Glomerular visceral epithelial cell (primary cell): ENCODE measurements at regions not wholly inside any gene's neighbourhood (a gene's known extent, or its start where the extent isn't known, plus 50 kb on each side); places are given as distances from the start of the nearest gene placed in this dataset.
"Not testable (repeated sequence)": the region's sequence is repeated elsewhere in the genome, so short reads cannot be mapped to it uniquely, and the experiment has no call there.

Source experiments
- DNase-seq: peaks from one replicate; pipeline ENCODE4 v3.0.0-alpha.2; 2016; ENCODE audit errors: extremely low spot score

DNA sequence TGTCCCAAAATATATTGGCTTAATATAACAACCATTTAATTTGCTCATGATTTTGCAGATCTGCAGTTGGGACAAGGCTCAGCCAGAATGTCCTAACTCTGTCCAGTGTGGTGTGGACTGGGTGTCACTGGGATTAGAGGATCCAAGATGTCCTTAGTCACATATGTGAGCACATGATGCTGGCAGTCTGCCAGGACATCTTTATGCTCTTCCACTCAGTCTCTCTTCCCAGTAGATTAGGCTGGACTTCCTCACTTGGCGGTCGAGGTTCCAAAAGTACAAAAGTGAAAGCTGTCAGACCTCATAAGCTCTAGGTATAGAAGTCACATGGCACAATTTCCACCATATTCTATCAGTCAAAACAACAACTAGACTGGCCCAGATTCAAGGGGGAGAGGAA lies 167.9 kb upstream of the NTF3 start:
- no peak for DNase-seq

- no peak for DNase-seq
These were observed 164.1 kb upstream of the NTF3 start for GRCh38 chr12:5267603-5268423.

GRCh38 chr12:5268424-5269210 lies 163.3 kb upstream of the NTF3 start:
- DNase-seq, result no peak

GRCh38 chr12:5269846-5270245 lies 162.1 kb upstream of the NTF3 start:
- no peak for DNase-seq

- no peak for DNase-seq
These were observed 159.7 kb upstream of the NTF3 start for GRCh38 chr12:5272018-5272785.

DNA sequence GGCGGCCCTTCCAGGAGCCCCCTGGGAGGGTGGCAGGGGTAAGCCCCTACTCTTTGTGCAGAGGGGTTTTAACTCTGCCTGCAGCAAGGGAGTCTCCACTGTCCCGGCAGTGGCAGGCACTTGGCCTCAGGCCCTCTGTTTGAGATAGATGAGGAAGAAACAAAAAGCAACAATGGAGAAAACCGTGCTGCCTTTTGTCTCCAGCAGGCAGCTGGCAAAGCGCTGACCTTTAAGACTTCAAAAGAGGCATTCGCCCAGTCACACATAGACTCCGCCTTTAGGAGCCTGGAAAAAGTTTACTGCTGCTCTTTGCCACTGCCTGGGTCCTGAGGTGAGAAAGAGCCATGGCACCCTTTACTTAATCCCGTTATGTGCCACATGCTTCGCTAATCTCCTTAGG lies 158.2 kb upstream of the NTF3 start:
- no peak for DNase-seq

DNA sequence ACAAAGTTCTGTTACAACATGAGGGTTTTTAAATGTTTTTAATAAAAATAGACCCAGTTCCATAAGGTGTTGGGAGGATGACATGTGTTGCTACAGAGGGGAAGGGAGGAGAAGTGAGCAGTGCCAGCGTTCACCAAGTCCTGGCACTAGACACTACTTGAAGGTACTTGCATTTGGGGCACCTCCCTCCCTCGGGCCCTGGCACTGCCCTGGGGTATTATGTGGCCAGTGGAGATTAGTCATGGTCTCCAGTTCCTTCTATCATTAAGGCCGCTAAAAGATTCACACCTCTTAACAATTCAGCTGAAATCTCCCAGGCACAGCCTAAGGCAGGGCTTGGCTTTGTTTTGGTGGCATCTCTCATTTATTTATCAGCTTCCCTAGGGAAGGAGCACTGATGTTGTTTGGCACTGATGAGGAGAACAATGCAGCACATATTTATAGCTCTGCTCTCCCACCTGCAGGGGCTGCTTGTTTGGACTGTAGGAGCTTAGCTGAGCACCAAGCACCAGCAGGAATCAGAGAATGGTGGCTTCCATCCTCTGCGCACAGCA lies 155.5 kb upstream of the NTF3 start:
- DNase-seq, result no peak

GRCh38 chr12:5280086-5280485 lies 151.8 kb upstream of the NTF3 start:
- no peak for DNase-seq

DNA sequence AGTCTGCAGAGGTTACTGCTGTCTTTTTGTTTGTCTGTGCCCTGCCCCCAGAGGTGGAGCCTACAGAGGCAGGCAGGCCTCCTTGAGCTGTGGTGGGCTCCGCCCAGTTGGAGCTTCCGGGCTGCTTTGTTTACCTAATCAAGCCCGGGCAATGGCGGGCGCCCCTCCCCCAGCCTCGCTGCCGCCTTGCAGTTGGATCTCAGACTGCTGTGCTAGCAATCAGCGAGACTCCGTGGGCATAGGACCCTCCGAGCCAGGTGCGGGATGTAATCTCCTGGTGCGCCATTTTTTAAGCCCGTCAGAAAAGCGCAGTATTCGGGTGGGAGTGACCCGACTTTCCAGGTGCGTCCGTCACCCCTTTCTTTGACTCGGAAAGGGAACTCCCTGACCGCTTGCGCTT lies 141.5 kb upstream of the NTF3 start:
- not testable (repeated sequence) for DNase-seq

DNA sequence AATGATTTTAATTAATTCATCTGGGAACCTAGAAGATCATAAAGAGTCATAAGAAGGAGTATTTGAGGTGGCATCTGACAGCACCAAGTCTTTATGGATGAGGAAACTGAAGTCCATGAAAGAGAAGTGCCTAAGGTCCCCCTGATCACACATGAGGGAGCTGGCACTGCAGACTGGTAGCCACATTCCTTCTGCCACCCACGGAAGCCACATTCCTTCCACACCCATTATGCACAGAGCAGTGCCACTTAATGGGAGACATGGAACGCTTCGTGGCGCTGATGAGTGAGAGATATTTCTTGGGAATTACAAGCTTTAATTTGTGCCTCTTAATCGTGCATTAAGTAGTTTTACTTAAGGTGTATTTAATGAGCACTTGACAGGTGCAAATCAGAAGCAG lies 139.3 kb upstream of the NTF3 start:
- DNase-seq, result no peak

- no peak for DNase-seq
These were observed 138.1 kb upstream of the NTF3 start for GRCh38 chr12:5293773-5294172.

DNA sequence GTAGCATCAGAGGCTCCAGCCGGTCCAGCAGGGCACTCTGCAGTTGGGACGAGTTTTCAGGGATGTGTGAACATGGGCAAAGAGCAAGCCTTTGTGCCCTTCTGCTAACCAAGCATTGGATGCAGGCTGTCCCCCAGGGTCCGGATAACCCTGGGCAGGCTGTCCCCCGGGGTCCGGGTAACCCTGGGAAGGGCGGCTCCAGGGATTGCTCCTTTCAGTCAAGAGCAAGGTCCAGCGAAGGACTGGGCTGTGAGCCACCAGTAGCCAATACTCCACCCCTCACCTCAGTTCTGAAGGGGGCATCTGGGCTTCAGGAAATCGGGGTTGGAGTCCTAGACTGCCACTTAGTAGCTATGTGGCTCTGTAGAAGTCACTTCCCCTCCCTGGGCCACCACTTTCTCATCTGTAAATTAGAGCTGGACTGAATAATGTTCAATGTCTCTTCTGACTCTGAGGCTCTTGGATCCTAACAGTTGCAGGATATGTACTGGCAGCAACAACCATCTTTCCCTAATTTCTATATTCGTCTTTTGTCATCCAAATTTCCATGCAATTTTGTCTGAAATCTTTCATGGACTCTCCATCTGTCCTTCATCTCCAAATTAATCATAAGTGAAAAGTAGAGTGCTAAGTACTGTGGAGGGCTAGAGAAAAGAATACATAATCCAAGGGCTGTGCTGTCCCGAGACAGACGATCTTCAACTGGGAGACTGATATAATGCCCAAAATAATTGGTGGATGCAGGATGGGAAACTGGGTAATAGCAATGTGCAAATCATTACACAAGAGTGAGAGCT lies 137.4 kb upstream of the NTF3 start:
- no peak for DNase-seq

GRCh38 chr12:5295151-5295550 lies 136.8 kb upstream of the NTF3 start:
- DNase-seq, result no peak

DNA sequence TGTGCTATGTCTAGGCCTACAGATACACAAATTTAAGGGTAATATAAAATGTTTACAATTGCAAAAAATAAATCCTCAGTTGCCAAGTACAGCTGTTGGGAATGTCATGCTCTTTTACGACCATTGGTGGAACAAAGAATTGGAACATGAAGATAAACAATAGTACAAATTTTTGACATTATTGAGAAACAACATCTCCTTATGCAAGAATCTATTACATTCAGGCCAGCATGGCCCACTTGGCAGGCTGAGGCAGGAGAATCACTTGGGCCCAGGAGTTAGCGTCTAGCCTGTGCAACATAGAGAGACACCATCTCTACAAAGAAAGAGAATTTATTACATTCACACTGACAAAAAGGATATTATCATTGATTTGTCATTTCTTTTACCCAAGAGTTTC lies 135.9 kb upstream of the NTF3 start:
- no peak for DNase-seq

DNA sequence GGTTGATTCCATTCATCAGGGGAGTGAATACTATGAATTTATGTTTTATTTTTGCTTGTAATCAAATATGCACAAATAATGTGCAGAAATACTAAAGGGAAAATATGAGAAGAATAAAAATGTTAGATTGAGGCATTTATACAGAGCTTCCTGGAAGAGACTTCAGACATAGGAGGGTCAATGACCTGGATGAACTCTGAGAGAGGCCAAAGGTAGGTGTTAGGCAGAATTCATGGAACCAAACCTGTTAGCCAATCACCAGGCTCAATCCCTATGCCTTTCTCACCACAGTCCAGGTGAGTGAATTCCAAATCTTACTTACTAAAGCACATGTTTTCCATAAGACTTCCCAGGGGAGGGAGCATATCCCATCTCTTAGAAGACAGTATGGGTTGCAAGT lies 130.4 kb upstream of the NTF3 start:
- DNase-seq, result no peak

DNA sequence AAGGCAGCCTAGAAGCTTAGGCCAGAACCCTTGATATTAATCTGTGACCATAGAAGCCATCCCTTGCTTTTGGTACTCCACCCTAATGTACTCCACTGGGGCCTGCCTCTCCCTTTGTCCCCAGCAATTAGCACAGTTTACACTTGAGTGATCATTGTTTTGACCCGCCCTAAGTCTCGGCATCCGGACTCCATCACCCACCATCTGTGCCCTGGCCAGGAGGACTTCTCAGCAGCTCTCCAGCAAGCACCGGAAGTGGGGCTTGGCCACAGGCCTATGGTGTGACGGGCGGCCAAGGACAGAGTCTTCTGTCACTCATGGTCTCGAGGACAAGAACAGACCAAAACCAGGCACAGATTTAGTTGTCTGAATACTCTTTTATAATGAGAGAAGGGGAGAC lies 126.5 kb upstream of the NTF3 start:
- no peak for DNase-seq

- no peak for DNase-seq
These were observed 125.9 kb upstream of the NTF3 start for GRCh38 chr12:5305886-5306545.

GRCh38 chr12:5307065-5307464 lies 124.8 kb upstream of the NTF3 start:
- no peak for DNase-seq

DNA sequence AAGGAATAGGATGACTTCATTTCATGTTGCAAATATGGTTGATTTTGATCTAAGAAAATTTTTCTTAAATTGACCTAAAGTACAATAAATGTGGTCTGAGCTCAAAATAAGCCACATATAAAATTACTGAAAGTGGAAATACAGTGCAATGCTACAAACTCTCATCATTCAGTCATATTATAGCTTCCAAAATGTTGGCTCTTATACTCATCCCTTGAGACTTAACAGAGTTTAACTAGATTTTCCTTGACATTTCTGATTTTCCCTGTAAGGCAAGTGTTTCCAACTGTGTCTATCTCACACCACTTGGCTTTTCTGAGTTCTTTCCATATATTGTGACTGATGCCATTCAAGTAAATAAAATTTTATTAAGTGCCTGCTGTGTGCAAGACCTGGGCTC lies 123.7 kb upstream of the NTF3 start:
- no peak for DNase-seq

GRCh38 chr12:5308996-5309395 lies 122.9 kb upstream of the NTF3 start:
- no peak for DNase-seq

- DNase-seq, result peak; percentile 27
These were observed 122.3 kb upstream of the NTF3 start for GRCh38 chr12:5309654-5310053.
